ENCODE measurements at regions not wholly inside any gene's neighbourhood (a gene's known extent, or its start where the extent isn't known, plus 50 kb on each side); places are given as distances from the start of the nearest gene placed in this dataset.

- TF ChIP-seq GATA2 (IDR thresholded peaks at IDR 0.05; ENCODE audit: insufficient read depth, insufficient read length, low read depth, low read length): no peak
- TF ChIP-seq, protein P1, sequence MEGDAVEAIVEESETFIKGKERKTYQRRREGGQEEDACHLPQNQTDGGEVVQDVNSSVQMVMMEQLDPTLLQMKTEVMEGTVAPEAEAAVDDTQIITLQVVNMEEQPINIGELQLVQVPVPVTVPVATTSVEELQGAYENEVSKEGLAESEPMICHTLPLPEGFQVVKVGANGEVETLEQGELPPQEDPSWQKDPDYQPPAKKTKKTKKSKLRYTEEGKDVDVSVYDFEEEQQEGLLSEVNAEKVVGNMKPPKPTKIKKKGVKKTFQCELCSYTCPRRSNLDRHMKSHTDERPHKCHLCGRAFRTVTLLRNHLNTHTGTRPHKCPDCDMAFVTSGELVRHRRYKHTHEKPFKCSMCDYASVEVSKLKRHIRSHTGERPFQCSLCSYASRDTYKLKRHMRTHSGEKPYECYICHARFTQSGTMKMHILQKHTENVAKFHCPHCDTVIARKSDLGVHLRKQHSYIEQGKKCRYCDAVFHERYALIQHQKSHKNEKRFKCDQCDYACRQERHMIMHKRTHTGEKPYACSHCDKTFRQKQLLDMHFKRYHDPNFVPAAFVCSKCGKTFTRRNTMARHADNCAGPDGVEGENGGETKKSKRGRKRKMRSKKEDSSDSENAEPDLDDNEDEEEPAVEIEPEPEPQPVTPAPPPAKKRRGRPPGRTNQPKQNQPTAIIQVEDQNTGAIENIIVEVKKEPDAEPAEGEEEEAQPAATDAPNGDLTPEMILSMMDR (IDR thresholded peaks at IDR 0.05; ENCODE audit: extremely low read depth in 1 of 2, insufficient read depth in 1 of 2, low read depth in 1 of 2, low read length in 2 of 2): no peak
- TF ChIP-seq MYC (IDR thresholded peaks at IDR 0.05; ENCODE audit: low read depth, low read length): no peak
- TF ChIP-seq EZH2 (IDR thresholded peaks at IDR 0.05; ENCODE audit: borderline replicate concordance, low read depth, low read length, severe bottlenecking): no peak
- TF ChIP-seq POLR2AphosphoS5 (IDR thresholded peaks at IDR 0.05; ENCODE audit: insufficient read depth, low read depth, low read length): no peak
- no peak for TF ChIP-seq POLR2A (IDR thresholded peaks at IDR 0.05; ENCODE audit: low read depth, low read length)
- no peak for TF ChIP-seq JUN (IDR thresholded peaks at IDR 0.05; ENCODE audit: borderline replicate concordance, insufficient read depth, insufficient read length, low read depth)
These were observed 165.4 kb upstream of the RNF32 start for GRCh38 chr7:156475179-156475578.
